HG03196 (cell line): ENCODE measurements at regions not wholly inside any gene's neighbourhood (a gene's known extent, or its start where the extent isn't known, plus 50 kb on each side); places are given as distances from the start of the nearest gene placed in this dataset.

Experiments
- ATAC-seq: cut with Tn5 transposase; IDR thresholded peaks from one replicate; pipeline ENCODE4 v1.9.1; 2021; ENCODE audit not compliant: unreplicated experiment

DNA sequence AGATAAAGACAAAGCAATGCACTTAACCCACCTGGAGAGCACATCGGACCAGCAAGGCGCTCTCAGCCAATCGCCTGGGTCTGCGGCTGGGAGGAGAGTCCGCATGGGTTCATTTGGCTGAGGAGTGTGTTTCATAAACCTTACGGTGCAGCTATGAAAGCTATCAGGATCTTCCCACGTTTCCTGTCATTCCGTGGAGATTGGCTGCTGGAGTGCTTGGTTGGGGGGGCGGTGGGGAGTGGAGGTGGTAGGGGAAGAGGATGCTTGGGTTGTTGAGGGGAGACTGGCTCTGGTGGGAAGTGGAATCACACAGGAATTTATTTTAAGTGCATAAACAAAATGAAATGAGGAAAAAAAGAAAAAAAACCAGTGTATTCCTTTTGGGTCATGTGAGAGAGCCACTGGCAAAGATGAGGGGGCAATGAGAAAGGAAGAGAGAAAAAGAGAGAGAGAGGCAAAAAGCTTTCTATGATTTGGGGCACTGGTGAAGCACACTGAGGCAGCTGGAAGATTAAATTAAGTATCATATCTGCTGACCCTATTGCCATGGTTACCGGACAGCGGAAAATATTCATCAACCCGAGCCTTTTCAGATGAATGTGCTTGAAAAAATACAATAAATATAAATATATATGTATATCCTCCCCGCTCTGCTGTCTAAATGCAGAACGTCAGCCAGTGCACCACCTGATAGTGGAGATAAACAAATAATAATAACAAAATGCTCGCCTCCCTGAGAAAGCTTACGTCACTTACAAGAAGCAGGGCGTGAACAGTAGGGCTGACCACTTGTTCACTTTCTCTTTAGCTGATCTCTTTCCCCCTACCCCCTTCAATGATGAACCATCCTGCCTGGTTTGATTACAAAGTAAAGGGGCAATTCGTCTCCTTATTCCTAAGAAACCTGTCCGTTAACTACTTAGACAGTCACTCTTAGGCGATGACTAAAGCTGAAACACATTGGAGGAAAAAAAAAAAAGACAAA, 457.0 kb upstream of the ZFHX3 start:
- ATAC-seq = no peak

DNA sequence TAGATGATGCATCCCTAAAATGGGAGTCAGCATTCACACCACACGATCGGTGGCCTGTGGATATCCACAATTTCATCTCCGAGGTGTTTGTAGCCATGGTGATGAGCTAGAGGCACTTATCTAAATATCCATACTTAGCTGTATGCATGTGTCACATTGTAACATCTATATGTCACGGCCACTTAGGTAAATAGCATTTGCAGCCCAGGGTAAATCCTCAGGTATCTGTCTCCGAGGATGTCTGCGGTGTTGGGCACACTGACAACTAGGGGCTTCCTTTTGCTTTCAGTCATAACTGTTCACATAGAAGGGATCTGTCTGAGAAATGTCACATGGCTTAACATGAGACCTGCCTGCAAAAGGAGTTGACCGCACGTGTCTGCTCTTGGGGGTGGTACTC, 455.2 kb upstream of the ZFHX3 start:
- no peak for ATAC-seq

DNA sequence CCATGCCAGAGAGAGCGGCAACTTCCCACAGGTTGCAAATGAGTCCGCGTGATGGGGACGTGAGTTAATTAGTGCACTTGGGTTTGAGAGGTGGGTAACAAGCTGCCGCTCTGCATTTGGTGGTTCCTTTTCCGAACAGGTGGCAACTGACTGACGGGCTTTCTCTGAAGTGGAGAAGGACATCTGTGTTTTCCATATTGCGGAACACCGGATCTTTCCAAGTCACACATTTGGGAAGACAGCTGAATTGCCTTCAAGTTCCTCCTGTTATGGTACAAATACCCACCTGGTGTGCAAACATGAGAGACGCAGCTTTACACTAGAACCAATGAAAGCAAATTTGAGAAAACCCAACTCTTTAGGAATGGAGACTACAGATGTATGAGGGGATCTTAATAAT, 451.3 kb upstream of the ZFHX3 start:
- no peak for ATAC-seq

DNA sequence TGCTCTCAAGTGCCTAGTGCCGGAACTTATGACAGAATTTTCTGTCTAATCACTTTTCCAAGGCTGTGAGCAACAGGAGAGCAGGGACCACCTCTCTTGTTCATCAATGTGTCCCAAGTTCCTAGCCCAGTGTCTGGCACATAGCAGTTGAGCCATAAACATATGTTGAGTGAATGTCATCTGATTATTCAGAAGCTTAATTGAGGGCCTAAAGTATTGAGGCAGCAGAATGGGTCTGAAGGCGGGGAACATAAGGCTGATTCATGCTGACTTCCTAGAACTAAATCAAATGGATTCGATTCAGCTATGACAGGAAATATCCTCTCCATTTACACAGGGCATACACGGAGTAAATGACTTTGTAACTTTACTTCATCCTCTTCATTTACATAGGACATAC, 438.0 kb upstream of the ZFHX3 start:
- ATAC-seq = no peak

DNA sequence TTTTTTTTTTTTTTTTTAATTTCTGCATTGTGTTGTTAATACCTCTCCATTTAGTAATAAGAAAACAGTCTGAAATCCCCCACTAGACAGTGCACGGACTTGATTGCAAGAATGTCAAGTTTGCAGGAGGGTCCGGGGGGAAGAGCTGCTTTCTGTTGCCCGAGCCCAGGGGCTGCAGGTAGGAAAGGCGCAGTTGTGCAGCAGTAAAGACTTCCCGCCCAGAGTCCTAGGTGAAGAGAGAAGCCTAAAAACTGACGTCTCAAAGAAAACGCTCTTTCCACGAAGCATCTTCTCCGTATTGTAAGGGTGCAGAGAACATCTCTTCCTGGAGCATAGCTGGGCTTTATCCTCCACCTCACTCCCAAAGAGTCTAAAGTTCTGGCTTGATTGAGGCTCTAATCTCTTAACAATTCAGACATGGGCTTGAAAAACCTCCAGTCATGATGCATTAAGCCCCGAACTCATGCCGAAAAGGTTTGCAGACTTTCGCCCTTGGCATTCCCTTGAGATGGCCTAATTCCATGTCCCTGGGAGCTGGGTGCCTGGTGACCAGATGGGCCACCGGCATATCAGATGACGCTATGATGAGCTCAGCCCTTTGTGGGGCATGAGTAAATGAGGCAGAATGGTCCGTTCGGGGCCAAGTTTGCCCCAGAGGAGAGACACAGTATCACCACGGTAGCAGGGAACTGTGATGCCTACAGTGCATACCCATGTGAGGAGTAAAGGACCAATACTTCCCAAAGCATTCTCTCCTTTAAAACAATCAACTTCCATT, 436.2 kb upstream of the ZFHX3 start:
- no peak for ATAC-seq

DNA sequence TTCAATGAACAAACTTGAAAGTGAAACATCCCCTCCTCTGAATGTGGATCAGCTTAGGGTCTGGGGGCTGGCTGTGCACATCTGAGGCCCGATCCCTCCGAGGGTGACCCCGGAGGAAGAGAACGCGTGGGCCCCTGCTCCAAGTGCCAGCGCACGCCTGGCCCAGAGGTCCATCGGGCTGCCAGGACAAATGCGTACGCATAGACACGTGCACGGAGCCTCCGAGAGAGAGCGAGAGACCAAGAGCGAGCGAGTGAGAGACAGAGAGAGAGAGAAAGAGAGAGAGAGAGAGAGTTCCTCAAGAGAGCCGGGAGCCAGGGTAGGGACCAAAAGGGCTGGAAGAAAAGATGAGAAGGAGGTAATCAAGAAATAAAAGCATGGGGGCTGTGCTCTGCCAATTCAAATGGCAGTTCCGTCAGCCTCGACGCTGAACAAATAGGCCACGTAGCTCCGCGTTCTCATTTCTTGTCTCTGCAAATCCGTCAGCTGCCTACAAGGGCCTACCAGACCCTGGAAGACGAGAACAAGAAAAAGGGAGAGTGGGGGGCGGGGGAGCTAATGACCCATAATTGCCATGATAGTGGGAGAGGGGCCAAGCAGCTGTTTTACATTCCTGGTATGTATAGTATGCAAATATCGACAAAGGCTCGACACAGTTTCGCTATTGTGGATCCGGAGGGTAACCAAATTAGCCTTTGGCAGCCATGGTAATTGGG, 435.3 kb upstream of the ZFHX3 start:
- no peak for ATAC-seq

DNA sequence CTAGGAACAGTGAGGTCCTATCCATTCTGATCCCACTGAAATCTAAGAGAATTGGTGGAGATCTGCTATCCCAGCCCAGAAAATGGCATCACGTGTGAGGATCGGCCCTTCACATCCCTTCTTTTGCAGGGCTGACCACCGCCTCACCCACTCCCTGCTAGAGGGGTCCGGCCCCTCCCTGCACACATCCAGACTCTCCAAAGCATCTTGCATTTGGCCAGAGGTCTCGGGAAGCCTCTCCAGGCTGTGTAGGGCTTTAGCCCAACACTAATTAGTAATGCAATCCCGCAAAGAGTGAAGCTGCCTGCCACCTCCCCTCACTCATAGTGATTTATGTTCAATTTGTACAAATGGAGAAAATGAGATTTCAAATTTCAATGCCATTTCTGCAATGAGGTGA, 434.4 kb upstream of the ZFHX3 start:
- ATAC-seq = no peak

DNA sequence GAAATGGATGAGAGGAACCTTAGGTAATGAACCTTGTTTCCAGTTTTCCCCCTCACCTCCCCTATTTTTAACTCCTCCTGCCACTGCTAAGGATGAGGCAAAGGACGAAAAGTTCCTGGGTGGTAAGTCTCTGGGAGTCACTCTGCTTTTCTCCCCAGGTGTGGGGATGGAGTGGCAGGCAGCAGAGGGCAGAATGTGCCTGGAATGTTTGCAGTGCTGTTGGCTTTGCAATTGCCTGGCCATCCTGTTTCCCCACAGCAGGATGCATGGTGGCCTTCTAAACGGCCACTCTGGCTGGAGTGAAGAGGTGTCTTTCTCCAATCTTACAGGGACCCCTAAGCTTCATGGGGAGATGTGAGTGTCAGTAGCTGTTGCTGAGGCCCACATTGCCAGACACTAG, 432.5 kb upstream of the ZFHX3 start:
- no peak for ATAC-seq

DNA sequence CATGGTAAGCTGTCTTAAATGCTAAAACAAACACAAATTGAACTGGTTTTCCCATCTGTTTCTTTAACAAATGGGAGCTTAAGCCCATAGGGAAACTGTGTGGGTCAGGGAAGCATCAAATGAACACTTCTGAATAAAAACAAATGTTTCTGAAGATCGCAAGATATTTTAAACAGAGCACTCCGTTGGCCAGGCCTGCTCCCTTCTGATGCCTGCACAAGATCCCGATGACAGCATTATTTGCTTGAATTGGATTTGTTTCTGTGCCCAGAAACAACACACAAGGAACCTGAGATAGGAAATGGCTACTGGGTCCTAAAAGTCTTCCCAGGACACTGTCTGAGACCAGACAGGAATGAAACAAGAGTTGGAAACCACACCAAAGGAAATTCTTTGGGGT, 425.8 kb upstream of the ZFHX3 start:
- no peak for ATAC-seq

DNA sequence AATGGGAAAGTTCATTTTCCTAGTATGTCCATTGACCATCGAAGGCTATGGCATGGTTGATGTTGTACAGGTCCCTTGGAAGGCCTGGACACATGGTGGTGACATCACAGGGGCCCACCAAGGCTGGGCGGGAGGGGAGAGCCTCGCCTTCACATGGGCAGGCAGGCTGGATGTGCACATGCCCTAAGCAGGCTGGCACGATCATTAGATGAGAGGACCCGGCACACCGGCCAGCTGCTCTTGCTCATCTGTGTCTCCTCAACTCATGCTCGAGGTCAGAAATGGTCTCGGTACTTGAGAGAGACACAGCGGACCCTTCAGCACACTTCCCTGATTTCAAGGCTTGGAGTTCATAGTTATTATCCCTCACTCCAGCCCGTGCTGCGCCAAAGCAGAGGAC, 416.9 kb upstream of the ZFHX3 start:
- ATAC-seq = no peak

DNA sequence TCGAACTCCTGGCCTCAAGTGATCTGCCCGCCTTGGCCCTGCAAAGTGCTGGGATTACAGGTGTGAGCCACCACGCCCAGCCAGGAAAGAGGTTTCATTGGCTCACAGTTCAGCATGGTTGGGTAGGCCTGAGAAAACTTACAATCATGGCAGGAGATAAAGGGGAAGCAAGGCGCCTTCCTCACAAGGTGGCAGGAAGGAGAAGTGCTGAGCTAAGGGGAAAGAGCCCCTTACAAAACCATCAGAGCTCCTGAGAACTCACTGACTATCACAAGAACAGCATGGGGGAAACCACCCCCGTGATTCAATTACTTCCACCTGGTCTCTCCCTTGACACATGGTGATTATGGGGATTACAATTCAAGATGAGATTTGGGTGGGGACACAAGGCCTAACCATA, 411.7 kb upstream of the ZFHX3 start:
- no peak for ATAC-seq

DNA sequence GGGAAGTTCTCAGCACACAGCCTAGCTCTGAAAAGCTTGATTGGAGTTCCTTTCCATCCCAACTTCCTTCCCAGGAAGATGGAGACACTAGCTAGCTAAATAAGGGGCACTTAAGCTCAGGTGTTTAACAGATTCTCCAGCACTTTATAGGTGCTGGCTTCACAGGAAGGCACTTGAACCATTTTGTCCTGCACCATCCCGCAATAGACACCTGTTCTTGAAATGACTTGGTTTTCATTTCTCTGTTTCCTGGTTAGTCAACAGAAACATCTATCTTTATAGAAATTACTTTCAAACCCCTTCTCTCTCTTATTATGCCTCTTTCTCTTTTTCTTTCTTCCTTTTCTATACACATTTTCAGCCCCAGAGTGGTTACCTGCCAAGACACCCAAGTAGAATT, 409.9 kb upstream of the ZFHX3 start:
- ATAC-seq = no peak

DNA sequence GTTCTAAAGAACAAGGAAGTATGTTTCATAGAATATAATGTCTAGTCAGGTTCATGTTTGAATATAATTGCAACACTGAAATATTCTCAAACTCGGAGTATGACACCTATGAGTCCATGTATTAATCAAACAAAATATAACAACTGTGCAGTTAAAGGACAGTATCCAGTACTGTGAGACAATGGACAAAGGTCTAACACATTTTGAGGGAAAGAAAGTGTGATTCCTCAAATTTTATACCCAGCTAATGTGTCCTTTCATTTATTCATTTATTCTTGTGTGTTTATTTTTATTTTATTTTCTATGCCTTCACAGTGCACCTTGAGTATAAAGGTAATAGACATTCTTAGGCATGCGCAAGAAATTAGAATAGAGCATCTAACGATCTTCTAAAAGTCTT, 401.0 kb upstream of the ZFHX3 start:
- no peak for ATAC-seq

DNA sequence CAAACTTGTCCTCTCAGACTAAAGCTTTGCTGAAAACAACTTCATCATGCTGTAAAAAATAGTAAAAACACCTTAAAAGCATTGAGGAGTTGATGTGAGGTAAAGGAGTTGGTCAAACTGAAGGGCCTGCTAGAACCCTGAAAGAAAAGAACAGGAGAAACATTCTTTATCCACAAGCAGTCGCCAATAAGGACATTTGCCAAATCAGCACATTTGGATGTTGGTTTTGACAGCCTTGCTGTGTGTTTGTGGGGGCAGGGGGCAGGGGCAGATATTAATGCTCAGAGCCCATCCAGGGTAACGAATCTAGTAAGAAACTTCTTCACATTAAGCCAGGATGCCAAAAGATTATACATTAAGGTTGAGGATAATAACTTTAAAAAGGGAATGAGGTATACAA, 399.9 kb upstream of the ZFHX3 start:
- no peak for ATAC-seq

DNA sequence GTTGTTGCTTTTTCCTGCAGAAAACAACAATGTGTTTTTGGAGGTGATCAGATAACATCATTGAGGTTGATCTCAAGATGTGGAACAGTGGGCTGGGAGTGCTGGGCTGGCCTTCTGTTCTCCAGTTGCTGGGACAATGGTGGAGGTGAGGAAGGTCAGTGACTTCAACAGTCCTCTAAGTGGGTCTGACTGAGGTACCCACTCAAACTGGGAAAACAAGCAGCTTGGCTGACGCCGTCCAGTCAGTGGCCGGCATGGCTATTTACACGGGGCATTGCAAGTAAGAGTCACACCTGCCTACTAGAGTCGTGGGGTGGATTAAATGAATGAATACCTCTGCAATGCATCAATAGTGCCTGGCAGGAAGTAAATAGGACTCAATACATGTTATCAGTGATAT, 386.7 kb upstream of the ZFHX3 start:
- ATAC-seq = no peak

DNA sequence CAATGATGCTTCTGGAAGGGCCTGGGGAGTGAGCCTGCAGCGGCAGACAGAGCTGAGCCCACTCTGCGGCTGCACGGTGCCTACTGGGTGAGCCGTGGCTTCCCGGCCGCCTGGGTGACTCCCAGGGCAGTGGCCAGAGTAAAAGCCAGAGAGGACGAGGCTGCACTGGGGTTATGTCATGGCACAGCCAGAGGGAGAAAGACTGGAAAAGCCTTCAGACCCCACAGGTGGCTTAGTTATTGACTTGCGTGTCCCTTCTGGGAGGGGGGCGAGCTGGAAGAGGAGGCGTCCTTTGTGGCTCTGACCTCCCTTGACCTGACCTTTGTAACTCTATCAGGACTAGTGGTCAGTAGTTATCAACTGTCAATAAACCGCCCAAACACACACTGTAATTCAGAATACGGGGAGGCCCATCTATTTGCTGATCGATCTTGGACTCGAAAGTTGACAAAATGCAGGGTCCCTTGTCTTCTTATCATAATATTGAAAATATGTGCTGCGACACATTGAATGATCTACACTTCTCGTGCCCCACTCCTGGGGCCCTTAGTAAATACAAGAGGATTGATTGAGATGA, 385.9 kb upstream of the ZFHX3 start:
- ATAC-seq = no peak

DNA sequence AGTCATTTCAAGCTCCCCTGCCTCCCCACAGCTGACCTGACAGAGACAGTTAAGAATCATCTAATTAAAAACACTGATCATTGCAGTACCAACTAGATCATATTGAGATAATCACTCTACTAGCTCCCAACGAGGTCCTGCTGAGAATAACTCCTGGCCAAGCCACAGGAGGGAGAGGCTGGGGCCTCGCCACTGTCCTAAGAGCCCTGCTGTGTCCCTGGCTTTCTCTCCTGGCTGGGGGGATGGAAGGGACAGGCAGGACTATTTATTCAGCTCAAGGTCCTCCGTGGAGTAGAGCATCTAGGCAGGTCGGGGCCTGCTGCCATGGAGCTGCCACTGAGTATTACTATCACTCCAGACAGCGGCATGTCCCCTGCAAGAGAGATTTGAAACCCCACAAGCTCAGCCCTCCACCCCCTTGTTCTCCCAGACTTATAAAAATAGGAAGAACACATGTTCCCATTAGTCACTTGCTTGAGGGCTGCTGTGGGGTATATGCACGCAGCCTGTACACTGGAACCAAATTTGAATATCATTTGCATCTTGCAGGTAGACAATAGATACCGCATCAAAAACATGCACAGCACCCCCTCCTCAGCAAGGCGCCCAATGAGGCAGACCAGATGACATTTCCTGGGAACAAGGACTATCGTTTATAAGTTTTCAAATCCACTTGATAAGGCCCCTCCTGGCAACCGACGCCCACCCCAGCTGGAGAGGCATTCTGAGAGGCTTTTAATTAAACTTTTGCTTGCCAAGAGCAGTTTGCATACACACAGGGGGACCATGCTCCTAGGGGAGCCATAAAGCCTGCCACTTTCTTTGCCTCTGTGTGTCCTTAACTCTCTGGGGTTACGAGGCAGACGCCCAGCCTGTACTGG, 385.2 kb upstream of the ZFHX3 start:
- no peak for ATAC-seq

DNA sequence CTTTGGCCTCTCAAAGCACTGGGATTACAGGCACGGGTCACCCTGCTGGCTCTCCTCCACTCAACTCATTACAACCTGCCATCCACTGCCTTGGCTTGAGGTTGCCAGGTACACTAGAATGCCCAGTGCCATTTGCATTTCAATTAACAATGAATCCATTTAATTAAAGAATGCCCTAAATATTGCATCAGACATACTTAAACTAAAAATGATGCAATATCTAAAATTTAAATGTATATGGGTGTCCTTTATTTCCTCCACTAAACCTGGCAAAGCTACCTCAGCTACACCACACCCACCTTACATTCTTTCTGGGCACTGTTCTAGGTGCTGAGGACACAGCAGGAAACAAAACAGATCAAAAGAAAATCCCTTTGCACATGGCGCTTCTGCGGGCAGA, 382.2 kb upstream of the ZFHX3 start:
- ATAC-seq = no peak

DNA sequence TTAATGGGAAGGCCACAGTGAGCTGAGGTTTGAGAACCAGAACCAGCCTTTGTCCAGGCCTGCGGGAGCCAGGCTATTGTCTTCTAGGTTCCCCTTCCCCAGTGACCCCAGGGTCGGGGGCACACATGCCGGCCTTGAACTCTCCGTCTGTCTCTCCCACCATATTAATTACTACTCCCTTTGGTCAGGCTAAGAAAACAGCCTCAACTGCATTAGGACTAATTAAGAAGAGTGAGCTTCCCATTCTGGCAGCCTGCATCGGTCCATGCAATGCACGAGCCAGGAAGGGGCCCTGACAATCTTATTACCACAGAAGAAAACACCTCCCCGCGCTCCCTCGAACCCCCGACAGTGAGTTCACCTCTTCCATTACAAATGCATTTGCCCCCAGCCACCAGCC, 380.2 kb upstream of the ZFHX3 start:
- no peak for ATAC-seq

DNA sequence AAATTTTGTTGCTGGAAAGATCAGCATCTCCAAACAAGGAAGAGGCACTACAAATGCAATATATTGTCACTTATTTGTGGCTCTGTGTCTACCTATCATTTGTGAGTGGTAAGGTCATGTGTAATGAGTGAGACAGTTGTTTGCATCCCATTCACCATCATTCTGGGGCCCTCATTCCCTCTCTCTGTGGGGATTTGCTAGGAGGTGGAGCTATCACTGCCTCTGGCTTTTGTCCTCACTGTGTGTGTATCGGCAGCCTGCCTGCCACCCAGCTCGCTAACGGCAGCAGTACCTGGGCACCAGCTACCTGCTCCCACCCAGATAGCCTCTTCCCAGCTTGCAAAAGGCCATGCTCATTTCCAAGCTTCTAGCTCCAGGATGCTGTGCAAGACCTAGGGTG, 379.2 kb upstream of the ZFHX3 start:
- no peak for ATAC-seq
